Brain pericyte (primary cell): ENCODE measurements at regions not wholly inside any gene's neighbourhood (a gene's known extent, or its start where the extent isn't known, plus 50 kb on each side); places are given as distances from the start of the nearest gene placed in this dataset.
"Not testable (repeated sequence)": the region's sequence is repeated elsewhere in the genome, so short reads cannot be mapped to it uniquely, and the experiment has no call there.

ENCODE experiments used
- DNase-seq: peaks from one replicate; pipeline ENCODE4 v3.0.0-alpha.2; 2012; ENCODE audit warnings: low read depth, low spot score

- DNase-seq, result no peak
These were observed 108.2 kb upstream of the ARHGAP42 start for GRCh38 chr11:100578831-100579311.

DNA sequence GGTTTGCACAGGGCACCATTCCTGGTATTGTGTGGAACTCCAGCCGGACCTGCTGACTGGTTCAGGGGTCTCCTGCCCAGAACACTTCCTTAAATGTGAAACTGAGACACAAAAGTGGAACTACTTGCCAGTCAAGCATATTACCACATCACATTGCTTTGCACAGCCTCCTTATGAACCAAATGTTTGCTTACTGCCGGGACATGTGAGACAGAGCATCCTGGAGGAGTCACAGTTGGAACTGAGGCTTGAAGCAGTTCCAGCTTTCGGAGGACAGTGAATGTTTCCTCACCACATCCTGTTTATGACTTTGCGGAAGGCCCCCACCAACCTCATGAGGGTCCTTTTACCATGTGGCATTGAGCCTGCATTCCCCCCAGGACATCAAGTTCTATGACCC is 105.8 kb upstream of the ARHGAP42 start:
- no peak for DNase-seq

GRCh38 chr11:100584201-100584985 is 102.7 kb upstream of the ARHGAP42 start:
- DNase-seq, result no peak

DNA sequence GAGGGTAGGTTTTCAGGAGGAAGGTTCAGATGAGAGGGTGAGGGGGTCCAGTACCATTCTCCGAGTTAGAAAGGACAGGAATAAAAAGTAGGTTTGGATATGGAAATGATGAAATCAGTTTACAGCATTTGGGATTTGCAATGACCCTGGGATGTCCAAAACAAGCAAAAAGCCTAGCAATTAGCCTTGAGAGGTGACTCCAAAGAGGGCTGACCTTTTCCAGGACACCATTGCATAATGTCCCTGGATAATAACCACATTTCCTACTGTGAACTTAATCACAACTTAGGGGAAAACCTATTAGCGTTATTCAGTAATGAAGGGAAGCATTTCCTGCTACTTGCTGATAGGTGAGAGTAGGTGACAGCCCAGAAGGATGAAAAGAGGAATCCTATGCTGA is 101.4 kb upstream of the ARHGAP42 start:
- no peak for DNase-seq

GRCh38 chr11:100586361-100587101 is 100.6 kb upstream of the ARHGAP42 start:
- DNase-seq, result no peak

GRCh38 chr11:100592619-100593260 is 94.3 kb upstream of the ARHGAP42 start:
- DNase-seq, result no peak

DNA sequence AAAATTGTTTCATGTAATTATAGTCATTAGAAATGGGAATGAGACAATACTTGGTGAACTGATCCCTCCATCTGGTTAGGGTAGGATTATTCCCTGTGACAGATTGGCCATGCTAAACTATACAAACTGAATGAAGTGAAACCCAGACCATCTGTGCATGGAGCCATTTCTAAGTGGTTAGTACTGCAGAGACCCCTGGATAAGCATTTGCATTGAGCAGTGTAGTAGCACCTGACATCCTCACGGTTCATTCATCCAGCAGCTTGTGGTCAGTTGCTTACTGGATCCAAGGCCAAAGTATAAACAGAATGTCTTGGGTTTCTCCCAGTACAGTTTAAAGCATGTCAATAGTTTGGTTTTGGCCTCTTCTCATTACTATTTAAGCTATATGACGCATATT is 93.8 kb upstream of the ARHGAP42 start:
- DNase-seq, result no peak

GRCh38 chr11:100594320-100594719 is 92.8 kb upstream of the ARHGAP42 start:
- DNase-seq, result no peak

DNA sequence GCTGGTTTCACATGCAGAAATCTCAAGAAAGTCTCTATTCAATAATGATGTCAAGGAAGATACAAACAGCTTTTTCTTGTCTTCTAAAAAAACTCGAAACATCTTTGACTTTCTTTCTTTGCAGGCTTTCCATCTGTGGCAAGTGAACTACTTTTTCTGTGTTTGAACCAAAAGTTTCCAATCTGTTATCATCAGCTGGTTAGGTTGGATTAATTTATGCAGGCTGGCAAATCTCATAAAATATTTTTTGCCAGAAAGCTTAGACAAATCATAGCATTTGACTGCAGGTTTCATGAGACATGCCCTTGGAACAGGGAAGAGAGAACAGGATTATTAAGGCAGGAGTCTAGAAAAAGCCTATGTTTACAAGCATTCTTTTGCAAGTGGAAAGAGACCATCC is 86.1 kb upstream of the ARHGAP42 start:
- no peak for DNase-seq

DNA sequence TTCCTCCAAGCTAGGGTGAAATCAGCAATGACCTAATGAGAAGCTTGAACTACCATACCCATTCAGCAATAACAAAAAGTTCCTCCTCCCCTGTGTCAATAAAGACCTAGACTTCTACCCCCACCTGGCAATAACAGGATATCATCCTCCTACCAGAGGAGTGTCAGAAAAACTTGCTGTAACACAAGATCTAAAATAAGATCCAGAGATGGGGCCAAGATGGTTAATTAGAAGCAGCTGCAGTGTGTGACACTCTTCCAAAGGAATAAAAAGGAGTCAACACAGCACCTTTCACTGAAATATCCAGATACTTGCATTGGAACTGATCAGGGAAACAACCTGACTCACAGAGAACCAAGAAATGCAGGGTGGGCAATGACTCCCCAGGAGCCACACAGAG is 84.4 kb upstream of the ARHGAP42 start:
- no peak for DNase-seq

- DNase-seq, result not testable (repeated sequence)
These were observed 79.3 kb upstream of the ARHGAP42 start for GRCh38 chr11:100607761-100608160.

DNA sequence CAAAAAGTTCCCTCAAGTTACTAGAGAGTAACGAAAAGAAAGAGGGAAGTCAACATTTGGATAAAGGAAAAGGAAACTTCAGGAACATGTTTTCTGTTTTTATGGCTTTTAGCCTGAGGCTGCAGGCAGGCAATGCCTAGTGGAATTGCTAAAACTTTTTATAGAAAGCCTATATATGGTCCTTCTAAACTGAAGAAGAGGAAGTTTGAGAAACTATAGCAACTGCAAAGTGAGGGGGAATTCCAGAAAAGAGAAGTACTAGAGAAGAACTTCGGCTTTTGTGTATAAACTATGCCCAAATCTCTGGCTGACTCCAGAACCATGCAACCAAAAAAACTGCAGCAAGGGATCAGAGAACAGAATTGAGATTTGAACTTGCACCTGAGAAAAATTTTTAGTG is 74.3 kb upstream of the ARHGAP42 start:
- no peak for DNase-seq

- no peak for DNase-seq
These were observed 68.2 kb upstream of the ARHGAP42 start for GRCh38 chr11:100618914-100619313.

DNA sequence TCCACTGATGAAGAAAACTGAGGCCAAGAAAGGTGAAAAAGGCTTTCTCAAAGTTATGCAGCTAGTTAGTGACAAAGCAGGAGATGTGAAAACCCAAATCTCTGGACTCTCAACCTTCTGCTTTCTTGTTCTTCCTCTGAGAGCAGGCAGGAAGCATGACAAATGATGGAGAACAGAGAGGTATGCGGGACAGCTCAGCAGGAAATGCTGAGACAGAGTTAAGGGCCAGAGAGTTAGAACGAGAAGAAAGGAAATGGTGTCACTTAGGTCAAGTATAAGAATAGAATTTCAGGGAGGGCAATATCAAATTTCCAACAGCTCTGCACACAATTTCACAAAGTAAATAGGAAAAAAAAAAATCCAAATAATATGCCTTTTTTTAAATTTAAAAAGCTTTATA is 67.6 kb upstream of the ARHGAP42 start:
- no peak for DNase-seq

DNA sequence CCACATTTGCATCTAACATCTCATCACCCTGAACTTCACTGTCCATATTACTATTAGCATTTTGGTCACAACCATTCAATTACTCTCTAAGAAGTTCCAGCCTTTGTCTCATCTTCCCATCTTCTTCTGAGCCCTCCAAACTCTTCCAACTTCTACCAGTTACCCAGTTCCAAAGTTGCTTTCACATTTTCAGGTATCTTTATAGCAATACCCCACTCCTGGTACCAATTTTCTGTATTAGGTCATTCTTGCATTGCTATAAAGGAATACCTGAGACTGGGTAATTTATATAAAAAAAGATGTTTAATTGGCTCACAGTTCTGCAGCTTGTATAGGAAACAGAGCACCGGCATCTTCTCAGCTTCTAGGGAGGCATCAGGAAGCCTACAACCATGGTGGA is 64.7 kb upstream of the ARHGAP42 start:
- DNase-seq, result no peak

GRCh38 chr11:100624346-100624745 is 62.7 kb upstream of the ARHGAP42 start:
- DNase-seq, result no peak

GRCh38 chr11:100625041-100625440 is 62.0 kb upstream of the ARHGAP42 start:
- DNase-seq, result no peak

- DNase-seq, result no peak
These were observed 57.4 kb upstream of the ARHGAP42 start for GRCh38 chr11:100629671-100630070.

- DNase-seq, result no peak
These were observed 56.2 kb upstream of the ARHGAP42 start for GRCh38 chr11:100630898-100631297.

GRCh38 chr11:100631316-100631715 is 55.8 kb upstream of the ARHGAP42 start:
- DNase-seq, result no peak

DNA sequence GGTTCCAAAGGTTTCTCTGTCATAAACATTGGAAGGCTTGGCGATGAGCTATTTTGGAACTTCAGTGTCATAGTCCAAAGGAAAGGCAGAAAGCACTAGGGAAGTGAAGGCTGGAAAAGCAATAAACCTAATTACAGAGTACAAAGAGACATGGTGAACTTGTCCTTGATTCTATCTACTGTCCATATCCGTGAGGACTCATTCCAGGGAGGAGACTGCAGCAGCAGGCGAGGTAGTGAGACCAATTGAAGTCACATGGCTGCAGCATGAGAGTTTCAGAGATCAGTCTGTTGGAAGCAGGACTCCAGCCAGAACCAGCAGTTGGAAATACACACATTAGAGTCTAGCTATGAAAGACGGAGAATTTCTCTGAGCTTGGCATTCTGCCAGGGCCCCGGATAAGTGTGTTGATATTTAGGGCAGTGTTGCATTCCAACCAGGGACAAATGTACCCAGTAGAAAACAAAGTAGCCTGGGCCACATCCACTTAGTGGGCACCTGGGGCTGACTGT is 54.1 kb upstream of the ARHGAP42 start:
- peak; percentile 46 for DNase-seq

DNA sequence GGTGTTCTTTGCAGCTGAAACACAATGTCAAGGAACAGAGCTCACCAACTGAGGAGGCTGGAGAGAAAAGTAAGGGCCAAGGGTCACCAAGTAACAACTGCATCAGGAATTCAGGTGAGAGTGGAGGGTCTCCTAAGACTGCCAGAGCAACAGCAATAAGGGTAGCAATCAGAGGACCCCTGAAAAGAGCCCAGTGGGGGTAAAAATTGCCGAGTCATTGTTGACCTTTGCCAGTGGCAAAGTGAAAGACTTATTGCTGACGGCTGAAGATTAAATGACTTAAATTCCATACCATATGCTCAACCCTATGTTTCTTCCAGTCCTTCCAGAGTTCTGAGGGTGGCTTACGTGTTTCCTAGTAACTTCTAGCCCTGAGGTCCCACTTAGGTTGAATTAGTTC is 51.9 kb upstream of the ARHGAP42 start:
- DNase-seq, result no peak
